Panc1 (cell line): ENCODE measurements at regions not wholly inside any gene's neighbourhood (a gene's known extent, or its start where the extent isn't known, plus 50 kb on each side); places are given as distances from the start of the nearest gene placed in this dataset.

ENCODE experiments used
- POLR2AphosphoS5 ChIP-seq: IDR thresholded peaks from 2 replicates; pipeline ENCODE4 v1.6.1; 2012; ENCODE audit warnings: mild to moderate bottlenecking, low read depth, low read length, moderate library complexity
- TF ChIP-seq, protein P1 (sequence below), 2 experiments: IDR thresholded peaks; 2 replicates each; pipeline ENCODE4 v1.6.1; 2011 to 2012; ENCODE audit warnings: low read depth in 2 of 2, control low read depth in 1 of 2, low read length in 1 of 2, mild to moderate bottlenecking in 1 of 2, moderate library complexity in 1 of 2; ENCODE audit not compliant: insufficient read depth in 1 of 2

DNA sequence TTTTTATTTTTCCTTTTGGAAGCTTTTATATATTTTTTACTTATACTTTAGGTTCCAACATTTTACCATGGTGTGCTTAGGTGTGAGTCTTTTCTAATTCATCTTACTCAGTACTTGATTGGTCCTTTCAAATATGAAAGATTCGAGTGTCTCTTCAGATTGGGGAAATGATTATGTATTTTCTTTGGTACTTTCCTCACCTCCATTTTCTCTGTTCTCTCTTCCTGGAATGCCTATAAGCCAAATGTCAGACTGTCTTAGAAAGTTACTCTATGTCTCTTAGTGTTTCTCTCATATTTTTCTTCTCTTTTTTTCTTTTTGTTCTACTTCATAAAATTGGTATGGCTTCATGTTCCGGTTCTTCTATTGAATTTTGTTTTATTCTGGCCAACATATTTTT is 119.6 kb upstream of the SV2C start:
- no peak for TF ChIP-seq POLR2AphosphoS5
- TF ChIP-seq, protein P1, sequence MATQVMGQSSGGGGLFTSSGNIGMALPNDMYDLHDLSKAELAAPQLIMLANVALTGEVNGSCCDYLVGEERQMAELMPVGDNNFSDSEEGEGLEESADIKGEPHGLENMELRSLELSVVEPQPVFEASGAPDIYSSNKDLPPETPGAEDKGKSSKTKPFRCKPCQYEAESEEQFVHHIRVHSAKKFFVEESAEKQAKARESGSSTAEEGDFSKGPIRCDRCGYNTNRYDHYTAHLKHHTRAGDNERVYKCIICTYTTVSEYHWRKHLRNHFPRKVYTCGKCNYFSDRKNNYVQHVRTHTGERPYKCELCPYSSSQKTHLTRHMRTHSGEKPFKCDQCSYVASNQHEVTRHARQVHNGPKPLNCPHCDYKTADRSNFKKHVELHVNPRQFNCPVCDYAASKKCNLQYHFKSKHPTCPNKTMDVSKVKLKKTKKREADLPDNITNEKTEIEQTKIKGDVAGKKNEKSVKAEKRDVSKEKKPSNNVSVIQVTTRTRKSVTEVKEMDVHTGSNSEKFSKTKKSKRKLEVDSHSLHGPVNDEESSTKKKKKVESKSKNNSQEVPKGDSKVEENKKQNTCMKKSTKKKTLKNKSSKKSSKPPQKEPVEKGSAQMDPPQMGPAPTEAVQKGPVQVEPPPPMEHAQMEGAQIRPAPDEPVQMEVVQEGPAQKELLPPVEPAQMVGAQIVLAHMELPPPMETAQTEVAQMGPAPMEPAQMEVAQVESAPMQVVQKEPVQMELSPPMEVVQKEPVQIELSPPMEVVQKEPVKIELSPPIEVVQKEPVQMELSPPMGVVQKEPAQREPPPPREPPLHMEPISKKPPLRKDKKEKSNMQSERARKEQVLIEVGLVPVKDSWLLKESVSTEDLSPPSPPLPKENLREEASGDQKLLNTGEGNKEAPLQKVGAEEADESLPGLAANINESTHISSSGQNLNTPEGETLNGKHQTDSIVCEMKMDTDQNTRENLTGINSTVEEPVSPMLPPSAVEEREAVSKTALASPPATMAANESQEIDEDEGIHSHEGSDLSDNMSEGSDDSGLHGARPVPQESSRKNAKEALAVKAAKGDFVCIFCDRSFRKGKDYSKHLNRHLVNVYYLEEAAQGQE (IDR thresholded peaks at IDR 0.05; ENCODE audit: insufficient read depth in 1 of 2, low read depth in 2 of 2, low read length in 1 of 2) = no peak
